Mesothelial cell of epicardium (in vitro differentiated cells): ENCODE measurements at regions not wholly inside any gene's neighbourhood (a gene's known extent, or its start where the extent isn't known, plus 50 kb on each side); places are given as distances from the start of the nearest gene placed in this dataset.
A peak's percentile ranks its signal among the peaks of the same experiment; 100 is the strongest.

Experiments used
- DNase-seq, 2 experiments: peaks; one replicate each; pipeline ENCODE4 v3.0.0; 2021; ENCODE audit warnings: low spot score in 2 of 2; ENCODE audit not compliant: unreplicated experiment in 2 of 2
- H3K27ac Mint-ChIP-seq: 2 replicates; pipeline ENCODE4 v1.8.0; 2021; ENCODE audit warnings: mixed read lengths
- H3K27me3 Mint-ChIP-seq: 2 replicates; pipeline ENCODE4 v1.8.0; 2021; ENCODE audit warnings: low read depth, mixed read lengths
- H3K36me3 Mint-ChIP-seq: 2 replicates; pipeline ENCODE4 v1.8.0; 2021; ENCODE audit warnings: mixed read lengths
- H3K4me1 Mint-ChIP-seq: 2 replicates; pipeline ENCODE4 v1.8.0; 2021; ENCODE audit warnings: mixed read lengths
- H3K4me3 Mint-ChIP-seq: 2 replicates; pipeline ENCODE4 v1.8.0; 2021; ENCODE audit warnings: mild to moderate bottlenecking, moderate library complexity, mixed read lengths
- H3K9me3 Mint-ChIP-seq: 2 replicates; pipeline ENCODE4 v1.8.0; 2021; ENCODE audit warnings: mixed read lengths
- TF ChIP-seq, protein P1 (sequence below): fragments of 200-600 bp; sonication (generic); IDR thresholded peaks from one replicate; pipeline ENCODE4 v1.5.0; 2021; ENCODE audit warnings: antibody characterized with exemption; ENCODE audit not compliant: unreplicated experiment

DNA sequence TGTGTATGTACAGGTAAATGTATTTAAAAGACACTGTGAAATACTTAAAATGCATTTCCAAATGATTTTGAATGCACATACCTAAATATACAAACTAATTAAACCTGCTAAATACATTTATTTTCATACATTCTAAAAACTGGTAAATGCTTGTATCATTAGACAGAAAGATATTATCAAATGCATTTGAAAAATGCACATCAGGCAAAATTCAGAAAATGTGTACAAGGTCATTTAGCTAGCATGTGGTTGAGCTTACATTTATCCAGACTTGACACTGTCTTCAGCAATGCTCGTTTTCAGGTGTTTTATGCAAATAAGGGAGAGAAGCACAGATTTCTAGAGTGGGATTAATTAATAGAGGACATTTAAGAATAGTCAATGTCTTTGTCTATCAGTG is 374.2 kb downstream of the SUCLG1 start:
- no peak for DNase-seq
- Mint-ChIP-seq H3K9me3 (no peaks in the 10 kb centered on the region), H3K4me3 (no peak overlapping the region), H3K27ac (no peak overlapping the region), H3K27me3 (no peaks in the 10 kb centered on the region), H3K4me1 (peaks cover 6% of the 10 kb centered on the region), H3K36me3 (no peaks in the 10 kb centered on the region)
- TF ChIP-seq, protein P1, sequence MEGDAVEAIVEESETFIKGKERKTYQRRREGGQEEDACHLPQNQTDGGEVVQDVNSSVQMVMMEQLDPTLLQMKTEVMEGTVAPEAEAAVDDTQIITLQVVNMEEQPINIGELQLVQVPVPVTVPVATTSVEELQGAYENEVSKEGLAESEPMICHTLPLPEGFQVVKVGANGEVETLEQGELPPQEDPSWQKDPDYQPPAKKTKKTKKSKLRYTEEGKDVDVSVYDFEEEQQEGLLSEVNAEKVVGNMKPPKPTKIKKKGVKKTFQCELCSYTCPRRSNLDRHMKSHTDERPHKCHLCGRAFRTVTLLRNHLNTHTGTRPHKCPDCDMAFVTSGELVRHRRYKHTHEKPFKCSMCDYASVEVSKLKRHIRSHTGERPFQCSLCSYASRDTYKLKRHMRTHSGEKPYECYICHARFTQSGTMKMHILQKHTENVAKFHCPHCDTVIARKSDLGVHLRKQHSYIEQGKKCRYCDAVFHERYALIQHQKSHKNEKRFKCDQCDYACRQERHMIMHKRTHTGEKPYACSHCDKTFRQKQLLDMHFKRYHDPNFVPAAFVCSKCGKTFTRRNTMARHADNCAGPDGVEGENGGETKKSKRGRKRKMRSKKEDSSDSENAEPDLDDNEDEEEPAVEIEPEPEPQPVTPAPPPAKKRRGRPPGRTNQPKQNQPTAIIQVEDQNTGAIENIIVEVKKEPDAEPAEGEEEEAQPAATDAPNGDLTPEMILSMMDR = no peak

DNA sequence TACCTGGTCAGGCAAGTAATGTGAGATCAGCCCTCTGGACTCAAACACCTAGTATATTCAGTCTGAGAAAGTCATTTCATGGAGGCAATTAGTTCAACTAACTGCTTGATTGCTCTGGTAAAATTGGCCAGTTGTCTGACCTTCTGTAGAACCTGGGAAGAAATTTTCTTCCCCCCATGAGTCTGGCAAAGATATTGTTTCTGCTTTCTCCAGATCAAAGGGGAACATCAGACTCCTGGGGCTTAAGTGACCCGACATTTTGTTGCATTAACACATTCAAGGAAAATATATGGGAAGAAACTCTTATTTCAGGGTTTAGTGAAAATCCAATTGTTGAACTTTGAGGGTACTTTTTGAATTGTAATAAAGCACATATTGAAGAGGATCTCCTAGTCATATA is 375.1 kb downstream of the SUCLG1 start:
- H3K27me3 Mint-ChIP-seq = no peaks in the 10 kb centered on the region
- H3K27ac Mint-ChIP-seq = no peak overlapping the region
- TF ChIP-seq, protein P1 = no peak
- H3K4me3 Mint-ChIP-seq = no peak overlapping the region
- H3K9me3 Mint-ChIP-seq = no peaks in the 10 kb centered on the region
- H3K36me3 Mint-ChIP-seq = no peaks in the 10 kb centered on the region
- H3K4me1 Mint-ChIP-seq = peaks cover 6% of the 10 kb centered on the region
- no peak for DNase-seq

DNA sequence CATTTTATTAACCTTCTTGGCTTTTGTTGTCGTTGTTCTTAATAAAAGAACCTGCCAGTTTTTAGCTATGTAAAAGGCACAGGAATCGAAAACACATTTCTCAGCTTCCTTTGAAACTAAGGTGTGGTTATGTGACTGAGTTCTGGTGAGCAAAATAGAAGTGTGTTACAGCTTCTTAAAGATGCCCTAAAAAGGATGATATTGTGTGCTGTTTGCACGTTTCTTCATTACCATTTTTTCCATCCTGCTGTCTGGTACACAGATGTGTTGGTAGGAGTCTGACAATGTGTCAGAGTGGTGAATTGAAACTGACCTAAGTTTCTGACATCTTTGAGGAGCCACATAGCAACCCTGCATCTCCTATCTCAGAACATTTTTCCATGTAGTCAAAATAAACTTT is 380.6 kb downstream of the SUCLG1 start:
- TF ChIP-seq, protein P1 = no peak
- no peaks in the 10 kb centered on the region for H3K36me3 Mint-ChIP-seq

DNA sequence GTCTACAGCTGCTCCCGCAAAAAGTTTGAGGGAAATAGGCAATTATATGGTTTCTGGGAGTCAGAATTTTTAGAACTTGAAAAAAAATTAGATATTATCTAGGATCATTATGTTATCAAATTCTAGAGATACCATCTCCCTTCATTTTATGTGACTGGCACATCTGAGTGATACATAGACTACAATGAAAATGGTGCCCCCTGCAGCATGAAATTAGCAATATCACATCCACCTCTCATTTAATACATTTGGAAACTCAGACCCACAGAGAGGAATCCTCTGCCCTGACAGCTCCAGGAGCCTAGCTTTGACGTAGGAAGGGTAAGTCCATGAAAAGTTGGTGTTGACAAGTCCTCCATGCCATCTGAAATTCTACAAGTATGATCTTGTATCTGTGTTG is 381.6 kb downstream of the SUCLG1 start:
- H3K4me1 Mint-ChIP-seq = peaks cover 4% of the 10 kb centered on the region
- DNase-seq = no peak
- no peak overlapping the region for H3K4me3 Mint-ChIP-seq
- no peak overlapping the region for H3K27ac Mint-ChIP-seq
- no peaks in the 10 kb centered on the region for H3K9me3 Mint-ChIP-seq
- peaks cover 8% of the 10 kb centered on the region for H3K27me3 Mint-ChIP-seq
- TF ChIP-seq, protein P1 = peak; percentile 40
- H3K36me3 Mint-ChIP-seq = no peaks in the 10 kb centered on the region

More for the DNA sequence above, 380.6 kb downstream of the SUCLG1 start:
- DNase-seq = no peak
- H3K4me3 Mint-ChIP-seq = no peak overlapping the region
- no peaks in the 10 kb centered on the region for H3K9me3 Mint-ChIP-seq
- H3K27ac Mint-ChIP-seq = no peak overlapping the region
- H3K4me1 Mint-ChIP-seq = peaks cover 4% of the 10 kb centered on the region
- H3K27me3 Mint-ChIP-seq = peaks cover 4% of the 10 kb centered on the region

DNA sequence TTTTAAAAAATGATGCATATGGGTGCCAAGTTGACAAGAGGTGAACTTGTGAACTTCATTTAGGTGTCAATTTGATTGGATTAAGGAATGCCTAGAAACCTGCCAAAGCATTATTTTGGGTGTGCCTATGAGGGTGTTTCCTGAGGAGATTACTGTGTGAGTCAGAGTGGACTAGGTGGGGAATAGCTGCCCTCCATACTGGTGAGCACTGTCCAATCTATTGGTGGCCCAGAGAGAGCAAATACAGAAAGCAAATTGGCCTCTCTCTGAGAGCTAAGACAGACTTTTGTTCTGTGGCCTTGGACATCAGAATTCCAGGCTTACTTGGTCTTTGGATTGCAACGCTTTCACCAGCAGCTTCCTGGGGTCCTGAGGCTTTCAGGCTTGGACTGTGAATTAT is 388.0 kb downstream of the SUCLG1 start:
- no peak for DNase-seq
- H3K4me3 Mint-ChIP-seq = no peak overlapping the region
- H3K9me3 Mint-ChIP-seq = no peaks in the 10 kb centered on the region
- TF ChIP-seq, protein P1 = no peak
- peaks cover 4% of the 10 kb centered on the region for H3K4me1 Mint-ChIP-seq
- peaks cover 14% of the 10 kb centered on the region for H3K27me3 Mint-ChIP-seq
- no peak overlapping the region for H3K27ac Mint-ChIP-seq
- H3K36me3 Mint-ChIP-seq = no peaks in the 10 kb centered on the region

DNA sequence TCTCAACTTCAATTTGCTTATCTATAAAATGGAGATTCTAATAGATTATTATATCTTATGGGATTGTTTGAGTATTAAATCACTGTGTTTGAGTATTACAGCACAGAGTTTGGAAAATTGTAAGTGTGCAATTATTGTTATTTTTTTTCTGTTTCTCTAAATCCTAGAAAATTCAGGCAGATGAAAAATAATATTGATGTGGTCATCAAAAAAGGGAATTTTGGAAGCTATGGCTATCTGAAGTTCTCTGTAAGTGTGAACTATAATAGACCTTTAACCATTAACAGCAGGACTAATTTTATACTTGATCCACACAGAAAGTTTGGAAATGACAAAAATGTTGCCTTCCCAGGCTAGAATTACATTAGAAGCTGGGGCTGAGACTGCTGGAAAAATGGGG is 393.2 kb downstream of the SUCLG1 start:
- no peak overlapping the region for H3K4me3 Mint-ChIP-seq
- H3K27me3 Mint-ChIP-seq = peaks cover 20% of the 10 kb centered on the region
- H3K27ac Mint-ChIP-seq = no peak overlapping the region
- H3K36me3 Mint-ChIP-seq = no peaks in the 10 kb centered on the region
- H3K9me3 Mint-ChIP-seq = no peaks in the 10 kb centered on the region
- TF ChIP-seq, protein P1 = no peak
- no peaks in the 10 kb centered on the region for H3K4me1 Mint-ChIP-seq
- DNase-seq = no peak
